A204.1 (cell line): ENCODE measurements at regions not wholly inside any gene's neighbourhood (a gene's known extent, or its start where the extent isn't known, plus 50 kb on each side); places are given as distances from the start of the nearest gene placed in this dataset.

Source experiments
- FAIRE-seq: peaks from 2 replicates; lab custom pipeline; 2012; peaks lifted over from hg19 to GRCh38; lab: Jason Lieb, UNC

- no peak for FAIRE-seq
Observed at GRCh38 chr17:72580321-72581127, 459.7 kb downstream of the SOX9 start.

DNA sequence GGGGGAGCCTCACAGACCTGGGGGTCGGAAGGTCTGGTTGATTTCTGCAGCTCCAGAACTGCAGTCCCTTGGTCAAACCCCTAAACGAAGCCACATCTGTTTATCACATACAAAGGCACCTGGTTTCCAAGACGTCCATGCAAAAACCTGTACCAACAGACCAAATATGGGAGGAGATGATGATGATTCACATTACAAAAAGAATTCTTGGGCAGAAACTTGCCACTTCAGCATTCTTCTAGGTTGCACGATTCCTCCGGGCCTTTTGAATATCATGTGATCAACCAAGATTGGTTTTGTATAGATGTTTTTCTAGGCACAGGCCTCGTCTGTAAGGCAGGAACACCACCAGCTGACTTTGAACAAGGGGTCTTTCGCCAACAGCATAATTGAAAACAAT lies 466.3 kb downstream of the SOX9 start:
- no peak for FAIRE-seq

DNA sequence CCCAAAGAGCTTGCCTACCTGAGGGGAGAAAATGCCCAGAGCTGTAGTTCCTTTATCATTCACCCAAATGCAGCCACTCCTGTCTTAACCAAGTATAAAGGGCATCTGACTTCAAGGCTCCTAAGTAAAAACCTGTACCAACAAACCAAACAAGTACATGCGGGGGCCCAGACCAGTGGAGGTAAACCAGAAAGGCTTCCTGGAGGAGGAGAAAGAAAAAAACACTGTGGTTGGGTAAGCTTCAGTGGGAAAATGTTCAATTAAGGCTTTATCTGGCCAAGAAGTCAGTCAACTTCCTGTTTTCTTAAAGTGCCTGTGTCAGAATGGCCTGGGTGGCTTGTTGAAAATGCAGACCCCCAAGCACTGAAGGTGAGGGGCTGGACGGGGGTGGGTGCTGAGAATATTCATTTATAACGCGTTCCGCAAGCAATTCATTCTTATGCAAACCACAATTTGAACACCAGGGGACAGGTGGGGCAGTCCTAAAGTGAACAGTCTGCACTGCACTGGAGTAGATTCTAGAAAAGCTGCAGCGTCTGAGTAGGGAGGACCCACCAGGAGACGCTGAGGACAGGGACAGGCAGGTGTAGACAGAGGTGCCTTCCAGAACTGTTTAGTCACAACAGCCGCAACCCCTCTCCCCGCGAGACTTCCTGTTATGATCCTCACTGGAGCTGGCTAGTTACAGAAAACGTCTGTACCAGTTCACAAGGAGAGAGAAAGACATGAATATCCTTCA lies 467.1 kb downstream of the SOX9 start:
- no peak for FAIRE-seq

DNA sequence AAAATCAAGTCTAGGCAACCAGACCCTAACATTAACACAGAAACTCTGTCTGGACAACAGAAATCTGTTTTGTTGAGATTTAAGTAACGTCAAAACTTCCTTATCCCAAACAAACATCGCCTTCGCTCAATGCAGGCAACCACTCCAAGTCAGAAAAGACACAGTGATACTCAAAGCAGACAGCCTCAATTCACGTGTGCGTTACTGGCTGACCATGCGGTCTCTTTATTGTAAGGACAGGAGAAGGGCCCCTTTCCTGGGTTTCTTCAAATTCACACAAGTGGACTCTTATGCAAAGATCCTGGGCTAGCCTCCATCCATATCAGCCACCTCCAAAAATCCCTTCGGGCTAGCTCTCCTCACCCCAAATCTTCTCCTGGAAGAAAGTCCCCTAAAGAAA lies 467.7 kb downstream of the SOX9 start:
- no peak for FAIRE-seq

DNA sequence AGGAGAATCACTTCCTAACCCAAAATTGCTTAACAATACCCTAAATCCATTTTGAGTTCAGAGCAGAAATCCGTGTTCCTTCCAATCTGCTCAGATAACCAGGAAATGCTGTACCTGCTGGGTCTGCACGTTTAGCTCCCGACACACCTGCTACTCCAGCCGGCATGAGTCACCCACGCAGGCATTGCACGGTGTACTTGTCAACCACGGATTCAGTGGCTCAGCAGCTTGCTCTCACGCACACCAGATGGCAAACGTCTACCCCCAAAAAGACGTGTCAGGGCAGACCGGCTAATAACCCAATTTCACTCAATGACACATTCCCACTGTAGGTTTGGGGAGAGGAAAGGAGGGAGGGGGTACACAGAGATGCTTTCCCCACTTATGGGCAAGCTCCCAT lies 468.1 kb downstream of the SOX9 start:
- FAIRE-seq = no peak

DNA sequence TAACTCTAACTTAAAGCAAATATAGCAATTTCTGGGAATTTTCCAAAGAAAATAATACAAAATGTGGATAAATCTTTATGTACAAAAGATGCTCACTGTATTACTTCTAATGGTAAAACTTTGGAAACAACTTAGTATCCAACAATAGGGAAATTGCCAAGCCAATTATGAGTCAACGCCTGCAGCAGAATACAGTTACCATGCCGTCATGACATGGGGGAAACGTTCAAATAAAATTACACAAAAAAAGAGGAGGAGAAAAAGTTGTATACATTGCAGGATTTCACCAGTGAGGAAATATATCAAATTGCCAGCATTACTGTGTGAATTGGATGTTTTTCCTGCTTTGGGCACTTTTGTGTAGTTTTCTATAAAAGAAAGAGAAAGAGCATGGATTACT lies 469.6 kb downstream of the SOX9 start:
- FAIRE-seq = no peak

DNA sequence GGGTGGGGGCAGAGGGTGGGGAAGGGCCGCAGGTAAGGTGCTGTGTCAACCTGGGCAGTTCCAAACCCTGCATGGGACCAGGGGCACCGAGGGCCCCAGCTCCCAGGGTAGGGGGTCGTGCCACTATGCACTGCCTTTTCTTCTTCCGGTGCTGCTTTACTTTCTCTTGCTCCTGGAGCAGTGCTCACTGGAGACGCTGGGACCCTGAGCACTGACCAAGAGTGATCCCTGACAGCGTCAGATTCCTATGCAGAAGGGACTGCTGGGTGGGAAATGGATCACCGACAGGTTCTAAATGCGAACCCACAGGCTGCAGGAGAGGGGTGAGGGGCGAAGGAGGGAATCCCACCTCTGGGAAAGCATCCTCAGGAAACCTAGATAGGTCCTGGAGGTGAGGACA lies 470.1 kb downstream of the SOX9 start:
- no peak for FAIRE-seq

DNA sequence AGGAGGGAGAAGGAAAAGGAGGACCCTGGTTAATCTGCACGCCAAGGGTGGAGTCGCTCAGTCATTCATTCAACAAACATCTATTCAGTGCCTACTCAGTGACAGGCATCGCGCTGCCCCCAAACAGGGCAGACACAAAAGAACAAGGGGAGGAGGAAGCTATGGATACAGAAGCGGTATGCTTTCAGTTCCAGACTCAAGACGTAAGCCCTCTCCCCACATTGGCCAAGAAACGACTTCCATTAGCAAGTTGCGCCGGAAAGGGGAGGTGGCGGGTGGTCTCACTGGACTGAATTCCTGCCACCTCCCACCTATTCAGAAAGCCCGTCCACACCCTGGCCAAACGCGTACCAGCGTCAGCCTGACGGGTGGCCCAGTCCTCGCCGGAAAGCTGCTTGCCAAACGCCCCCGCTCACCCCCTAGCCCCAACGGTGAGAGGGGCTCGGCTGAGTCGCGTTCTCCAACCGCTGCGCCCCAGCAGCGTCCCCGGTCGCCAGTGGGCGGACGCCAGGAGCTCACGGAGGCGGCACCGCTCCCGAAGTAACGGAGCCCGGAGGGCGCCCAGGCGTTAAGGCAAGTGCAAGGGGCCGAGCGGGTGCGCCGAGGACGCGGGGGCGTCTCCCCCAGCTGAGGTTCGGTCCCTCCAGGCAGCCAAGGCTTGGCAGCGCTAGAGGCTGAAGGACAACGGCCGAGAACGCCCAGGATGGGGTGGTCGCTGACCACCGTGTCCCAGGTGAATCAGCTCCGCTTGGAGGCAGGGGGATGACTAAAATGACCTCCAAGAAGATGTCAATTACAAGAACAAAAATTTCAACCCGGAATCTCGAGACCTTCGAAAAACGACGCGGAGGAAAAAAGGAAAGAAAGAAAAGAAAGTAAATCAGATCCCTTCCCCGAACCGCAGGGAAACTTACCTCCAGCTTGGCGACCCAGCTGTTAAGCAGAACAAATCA lies 470.7 kb downstream of the SOX9 start:
- no peak for FAIRE-seq

GRCh38 chr17:72592242-72592966 lies 471.6 kb downstream of the SOX9 start:
- FAIRE-seq = no peak

DNA sequence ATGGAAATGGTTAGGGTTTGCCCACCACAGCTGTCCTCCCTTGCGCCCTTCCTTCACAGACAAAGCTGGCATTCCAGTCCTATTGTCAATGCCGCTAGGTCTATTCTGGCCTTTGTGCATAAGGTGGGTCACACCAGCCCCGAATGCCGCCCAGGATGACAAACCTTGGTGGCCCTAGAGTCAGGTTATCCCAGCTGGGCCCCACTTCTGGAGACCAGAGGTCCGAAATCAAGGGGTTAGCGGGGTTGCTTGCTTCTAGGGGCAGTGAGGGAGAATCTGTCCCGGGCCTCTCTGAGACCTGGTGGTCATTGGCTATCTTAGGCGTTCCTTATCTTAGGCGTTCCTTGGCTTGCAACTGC lies 472.1 kb downstream of the SOX9 start:
- FAIRE-seq = no peak

GRCh38 chr17:72594248-72594647 lies 473.4 kb downstream of the SOX9 start:
- no peak for FAIRE-seq
